ENCODE measurements at regions not wholly inside any gene's neighbourhood (a gene's known extent, or its start where the extent isn't known, plus 50 kb on each side); places are given as distances from the start of the nearest gene placed in this dataset.
"Not testable (repeated sequence)": the region's sequence is repeated elsewhere in the genome, so short reads cannot be mapped to it uniquely, and the experiment has no call there.

- TF ChIP-seq EP300, CTCF, POLR2A, POLR2AphosphoS5 (IDR thresholded peaks at IDR 0.05): not testable (repeated sequence)
These were observed 1399.4 kb downstream of the GATA3 start for GRCh38 chr10:9453871-9454270.
